ENCODE measurements at regions not wholly inside any gene's neighbourhood (a gene's known extent, or its start where the extent isn't known, plus 50 kb on each side); places are given as distances from the start of the nearest gene placed in this dataset.
A peak's percentile ranks its signal among the peaks of the same experiment; 100 is the strongest.

GRCh38 chr5:163855754-163856153 lies 350.3 kb downstream of the MAT2B start (continued):
- TF ChIP-seq, protein P1, sequence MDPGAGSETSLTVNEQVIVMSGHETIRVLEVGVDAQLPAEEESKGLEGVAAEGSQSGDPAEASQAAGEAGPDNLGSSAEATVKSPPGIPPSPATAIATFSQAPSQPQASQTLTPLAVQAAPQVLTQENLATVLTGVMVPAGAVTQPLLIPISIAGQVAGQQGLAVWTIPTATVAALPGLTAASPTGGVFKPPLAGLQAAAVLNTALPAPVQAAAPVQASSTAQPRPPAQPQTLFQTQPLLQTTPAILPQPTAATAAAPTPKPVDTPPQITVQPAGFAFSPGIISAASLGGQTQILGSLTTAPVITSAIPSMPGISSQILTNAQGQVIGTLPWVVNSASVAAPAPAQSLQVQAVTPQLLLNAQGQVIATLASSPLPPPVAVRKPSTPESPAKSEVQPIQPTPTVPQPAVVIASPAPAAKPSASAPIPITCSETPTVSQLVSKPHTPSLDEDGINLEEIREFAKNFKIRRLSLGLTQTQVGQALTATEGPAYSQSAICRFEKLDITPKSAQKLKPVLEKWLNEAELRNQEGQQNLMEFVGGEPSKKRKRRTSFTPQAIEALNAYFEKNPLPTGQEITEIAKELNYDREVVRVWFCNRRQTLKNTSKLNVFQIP (CRISPR knock-in tag; IDR thresholded peaks at IDR 0.05; ENCODE audit: borderline replicate concordance, low read depth) = no peak
- TF ChIP-seq ZNF565 (CRISPR knock-in tag; conservative IDR thresholded peaks at IDR 0.05; ENCODE audit: low read depth) (no peak), ZNF70 (CRISPR knock-in tag; IDR thresholded peaks at IDR 0.05) (no peak)

DNA sequence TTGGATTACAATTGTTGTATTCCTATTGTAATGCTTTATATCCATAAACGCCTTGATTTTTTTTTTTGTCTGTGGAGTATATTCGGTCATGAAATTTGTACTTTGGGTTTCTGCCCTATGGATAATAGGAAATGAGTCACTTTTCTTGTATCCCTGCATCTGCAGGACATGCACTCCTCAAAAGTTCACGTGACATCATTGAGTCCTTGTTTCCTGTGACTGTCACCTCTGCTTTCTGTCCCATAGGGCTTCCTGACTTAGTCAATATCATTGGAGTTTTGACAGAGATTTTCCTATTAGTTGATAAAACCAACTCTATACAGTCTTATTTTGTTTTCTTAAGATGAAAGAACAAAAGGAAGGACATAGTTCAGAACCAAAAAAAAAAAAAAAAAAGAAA lies 356.3 kb downstream of the MAT2B start:
- no peak for ATAC-seq
- no peak for TF ChIP-seq ISL1 (CRISPR knock-in tag; IDR thresholded peaks at IDR 0.05)

GRCh38 chr5:163867324-163867723 lies 361.9 kb downstream of the MAT2B start:
- ATAC-seq = 0 out of 3 replicates have a peak, but pooled peaks have one; percentile 24
- TF ChIP-seq ISL1 (CRISPR knock-in tag; IDR thresholded peaks at IDR 0.05) (peak; percentile 56; the same call in 1 of the 2 replicates), ESRRG (CRISPR knock-in tag; IDR thresholded peaks at IDR 0.05) (no peak), RARB (CRISPR knock-in tag; IDR thresholded peaks at IDR 0.05) (no peak), ARNTL (CRISPR knock-in tag; IDR thresholded peaks at IDR 0.05; ENCODE audit: borderline replicate concordance, low read depth) (no peak), GLIS3 (CRISPR knock-in tag; IDR thresholded peaks at IDR 0.05) (no peak)
- TF ChIP-seq, protein P2, sequence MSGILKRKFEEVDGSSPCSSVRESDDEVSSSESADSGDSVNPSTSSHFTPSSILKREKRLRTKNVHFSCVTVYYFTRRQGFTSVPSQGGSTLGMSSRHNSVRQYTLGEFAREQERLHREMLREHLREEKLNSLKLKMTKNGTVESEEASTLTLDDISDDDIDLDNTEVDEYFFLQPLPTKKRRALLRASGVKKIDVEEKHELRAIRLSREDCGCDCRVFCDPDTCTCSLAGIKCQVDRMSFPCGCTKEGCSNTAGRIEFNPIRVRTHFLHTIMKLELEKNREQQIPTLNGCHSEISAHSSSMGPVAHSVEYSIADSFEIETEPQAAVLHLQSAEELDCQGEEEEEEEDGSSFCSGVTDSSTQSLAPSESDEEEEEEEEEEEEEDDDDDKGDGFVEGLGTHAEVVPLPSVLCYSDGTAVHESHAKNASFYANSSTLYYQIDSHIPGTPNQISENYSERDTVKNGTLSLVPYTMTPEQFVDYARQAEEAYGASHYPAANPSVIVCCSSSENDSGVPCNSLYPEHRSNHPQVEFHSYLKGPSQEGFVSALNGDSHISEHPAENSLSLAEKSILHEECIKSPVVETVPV (CRISPR knock-in tag; IDR thresholded peaks at IDR 0.05) = no peak

GRCh38 chr5:163867738-163868137 lies 362.3 kb downstream of the MAT2B start:
- TF ChIP-seq, protein P1 (CRISPR knock-in tag; IDR thresholded peaks at IDR 0.05; ENCODE audit: borderline replicate concordance, low read depth) = no peak
- TF ChIP-seq SNAI2 (CRISPR knock-in tag; IDR thresholded peaks at IDR 0.05) = no peak
- TF ChIP-seq, protein P2 (CRISPR knock-in tag; IDR thresholded peaks at IDR 0.05) = no peak
- no peak for TF ChIP-seq ZC3H10 (CRISPR knock-in tag; IDR thresholded peaks at IDR 0.05)
- no peak for TF ChIP-seq TOX (CRISPR knock-in tag; IDR thresholded peaks at IDR 0.05; ENCODE audit: borderline replicate concordance)
- TF ChIP-seq CSDC2 (CRISPR knock-in tag; IDR thresholded peaks at IDR 0.05) = no peak
- TF ChIP-seq ISL1 (CRISPR knock-in tag; IDR thresholded peaks at IDR 0.05) = no peak
- TF ChIP-seq OSR1 (CRISPR knock-in tag; IDR thresholded peaks at IDR 0.05) = no peak
- no peak for TF ChIP-seq PATZ1 (CRISPR knock-in tag; IDR thresholded peaks at IDR 0.05; ENCODE audit: borderline replicate concordance)
- TF ChIP-seq ZNF8 (CRISPR knock-in tag; IDR thresholded peaks at IDR 0.05) = no peak
- no peak for TF ChIP-seq ZFP30 (CRISPR knock-in tag; IDR thresholded peaks at IDR 0.05)
- TF ChIP-seq PPARA (CRISPR knock-in tag; IDR thresholded peaks at IDR 0.05; ENCODE audit: borderline replicate concordance) = no peak
- TF ChIP-seq ZFP3 (CRISPR knock-in tag; IDR thresholded peaks at IDR 0.05) = no peak
- no peak for ATAC-seq

DNA sequence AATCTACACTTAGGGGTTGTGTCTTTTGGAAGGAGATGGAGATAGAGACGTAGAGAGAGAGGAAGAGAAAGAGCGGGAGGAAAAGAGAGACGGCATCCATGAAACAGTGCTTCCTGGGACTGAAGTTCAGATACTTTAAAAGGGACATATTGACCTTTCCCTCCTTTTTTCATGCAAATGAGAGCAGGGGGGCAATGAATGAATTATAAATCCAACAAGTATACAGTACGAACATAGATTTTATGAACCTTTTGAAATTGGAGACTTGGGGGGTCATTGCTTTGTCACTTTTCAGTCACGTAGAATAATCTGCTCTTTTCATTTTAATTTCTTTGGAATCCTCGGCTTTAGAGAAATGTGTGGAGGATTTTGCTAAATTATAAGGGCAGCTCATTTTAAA lies 364.2 kb downstream of the MAT2B start:
- TF ChIP-seq ISL1 (CRISPR knock-in tag; IDR thresholded peaks at IDR 0.05) = no peak
- no peak for TF ChIP-seq ZC3H10 (CRISPR knock-in tag; IDR thresholded peaks at IDR 0.05)
- TF ChIP-seq ZNF70 (CRISPR knock-in tag; IDR thresholded peaks at IDR 0.05) = no peak
- no peak for TF ChIP-seq TOX (CRISPR knock-in tag; IDR thresholded peaks at IDR 0.05; ENCODE audit: borderline replicate concordance)
- ATAC-seq = no peak

Measured in SK-N-SH treated with all-trans-retinoic acid at 6 μM for 48 hours (cell line).